NCI-H345 treated with DMSO at 0.1 percent for 48 hours (cell line): ENCODE measurements at regions not wholly inside any gene's neighbourhood (a gene's known extent, or its start where the extent isn't known, plus 50 kb on each side); places are given as distances from the start of the nearest gene placed in this dataset.
A peak's percentile ranks its signal among the peaks of the same experiment; 100 is the strongest.

Experiments used
- DNase-seq: peaks from one replicate; lab custom pipeline; 2025; ENCODE audit not compliant: unreplicated experiment; lab: John Stamatoyannopoulos, UW

GRCh38 chr11:112582366-112582765, 321.7 kb upstream of the PLET1 start:
- no peak for DNase-seq

- DNase-seq, result no peak
Measured at GRCh38 chr11:112583261-112583893, 322.7 kb upstream of the PLET1 start.

- DNase-seq, result no peak
Measured at GRCh38 chr11:112584672-112585071, 324.0 kb upstream of the PLET1 start.

GRCh38 chr11:112587664-112588063, 327.0 kb upstream of the PLET1 start:
- no peak for DNase-seq

GRCh38 chr11:112588252-112588694, 327.6 kb upstream of the PLET1 start:
- DNase-seq, result peak; percentile 90

GRCh38 chr11:112589155-112589554, 328.5 kb upstream of the PLET1 start:
- DNase-seq, result no peak

GRCh38 chr11:112590764-112591163, 330.1 kb upstream of the PLET1 start:
- DNase-seq, result no peak

- no peak for DNase-seq
Measured at GRCh38 chr11:112593440-112593839, 332.8 kb upstream of the PLET1 start.

- DNase-seq, result no peak
Measured at GRCh38 chr11:112596324-112596723, 335.7 kb upstream of the PLET1 start.

- DNase-seq, result no peak
Measured at GRCh38 chr11:112597286-112597790, 336.7 kb upstream of the PLET1 start.

- DNase-seq, result no peak
Measured at GRCh38 chr11:112599265-112599664, 338.6 kb upstream of the PLET1 start.

GRCh38 chr11:112599856-112600533, 339.3 kb upstream of the PLET1 start:
- DNase-seq, result no peak

- no peak for DNase-seq
Measured at GRCh38 chr11:112605093-112605666, 344.5 kb upstream of the PLET1 start.

GRCh38 chr11:112606656-112607055, 346.0 kb upstream of the PLET1 start:
- no peak for DNase-seq

GRCh38 chr11:112608509-112608908, 347.8 kb upstream of the PLET1 start:
- no peak for DNase-seq

- no peak for DNase-seq
Measured at GRCh38 chr11:112610494-112610893, 349.8 kb upstream of the PLET1 start.

GRCh38 chr11:112610996-112611750, 350.0 kb upstream of the NCAM1 start:
- DNase-seq, result peak; percentile 31

- no peak for DNase-seq
Measured at GRCh38 chr11:112611771-112612170, 349.4 kb upstream of the NCAM1 start.

GRCh38 chr11:112612250-112612849, 348.9 kb upstream of the NCAM1 start:
- no peak for DNase-seq

GRCh38 chr11:112613051-112613972, 347.9 kb upstream of the NCAM1 start:
- DNase-seq, result peak; percentile 17
